Testis (tissue), 2 donors: ENCODE measurements at regions not wholly inside any gene's neighbourhood (a gene's known extent, or its start where the extent isn't known, plus 50 kb on each side); places are given as distances from the start of the nearest gene placed in this dataset.

Experiments
- DNase-seq: peaks from one replicate; pipeline ENCODE4 v3.0.0-alpha.2; 2019
- H3K27ac ChIP-seq, 2 donors: fragments of 200-600 bp; sonication (generic); one replicate each; pipeline ENCODE4 v1.5.1; 2019
- H3K27me3 ChIP-seq: fragments of 200-600 bp; sonication (generic); one replicate; pipeline ENCODE4 v1.5.1; 2019
- H3K36me3 ChIP-seq: fragments of 200-600 bp; sonication (generic); one replicate; pipeline ENCODE4 v1.5.1; 2017; ENCODE audit warnings: low read depth; ENCODE audit errors: missing control alignments
- H3K4me1 ChIP-seq: fragments of 200-600 bp; sonication (generic); one replicate; pipeline ENCODE4 v1.5.1; 2019
- H3K4me3 ChIP-seq, 2 donors: fragments of 200-600 bp; sonication (generic); one replicate each; pipeline ENCODE4 v1.5.1; 2017 to 2019
- H3K9me3 ChIP-seq: fragments of 200-600 bp; sonication (generic); one replicate; pipeline ENCODE4 v1.5.1; 2017
- POLR2A ChIP-seq: fragments of 450-650 bp; IDR thresholded peaks from one replicate; pipeline ENCODE4 v1.6.1; 2017; ENCODE audit warnings: antibody characterized with exemption, mild to moderate bottlenecking, moderate library complexity
- WGBS, 2 donors: methylation state at CpG; one replicate each; pipeline ENCODE4 v1.1.5; 2018; 5-methylcytosine and 5-hydroxymethylcytosine counted together
- intact Hi-C: fragments of 100-400 bp; cut with DNase I; formaldehyde crosslinking; loops from one replicate; pipeline ENCODE4 v1.15.1; 2023; ENCODE audit warnings: low total_unique reads
- TF ChIP-seq, protein P1 (sequence below), 3 experiments: fragments of 450-650 bp in 2 of 3; fragments of 200-600 bp in 1 of 3; sonication (generic) in 1 of 3; IDR thresholded peaks; one replicate each; pipeline ENCODE4 v1.5.1; 2016 to 2019; ENCODE audit warnings: antibody characterized with exemption in 3 of 3, mild to moderate bottlenecking in 2 of 3, moderate library complexity in 1 of 3

DNA sequence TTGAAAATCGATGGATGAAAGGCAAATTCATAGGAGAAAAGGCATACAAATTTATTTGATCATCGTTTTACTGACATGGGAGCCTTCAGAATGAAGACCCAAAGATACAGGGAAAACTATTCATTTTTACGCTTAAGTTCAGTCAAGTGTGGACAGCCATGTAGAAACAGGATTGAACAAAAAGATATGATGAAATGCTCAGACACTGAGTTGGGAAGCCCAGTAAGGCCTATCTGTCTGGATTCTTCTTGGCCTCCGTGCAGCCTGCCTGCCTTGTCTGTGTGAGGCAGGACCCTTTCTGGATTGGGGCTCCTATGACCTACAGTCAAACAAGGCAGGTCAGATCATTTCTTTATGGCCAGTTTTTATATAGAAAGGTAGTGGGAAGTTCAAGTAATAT, 203.8 kb upstream of the MYL2 start:
- Histone ChIP-seq H3K27me3 (no peaks in the 10 kb centered on the region), H3K4me1 (no peaks in the 10 kb centered on the region), H3K27ac (no peak overlapping the region), H3K4me3 (no peak overlapping the region), H3K9me3 (no peaks in the 10 kb centered on the region), H3K36me3 (no peaks in the 10 kb centered on the region)
- DNase-seq = no peak
- no peak for TF ChIP-seq POLR2A
- TF ChIP-seq, protein P1, sequence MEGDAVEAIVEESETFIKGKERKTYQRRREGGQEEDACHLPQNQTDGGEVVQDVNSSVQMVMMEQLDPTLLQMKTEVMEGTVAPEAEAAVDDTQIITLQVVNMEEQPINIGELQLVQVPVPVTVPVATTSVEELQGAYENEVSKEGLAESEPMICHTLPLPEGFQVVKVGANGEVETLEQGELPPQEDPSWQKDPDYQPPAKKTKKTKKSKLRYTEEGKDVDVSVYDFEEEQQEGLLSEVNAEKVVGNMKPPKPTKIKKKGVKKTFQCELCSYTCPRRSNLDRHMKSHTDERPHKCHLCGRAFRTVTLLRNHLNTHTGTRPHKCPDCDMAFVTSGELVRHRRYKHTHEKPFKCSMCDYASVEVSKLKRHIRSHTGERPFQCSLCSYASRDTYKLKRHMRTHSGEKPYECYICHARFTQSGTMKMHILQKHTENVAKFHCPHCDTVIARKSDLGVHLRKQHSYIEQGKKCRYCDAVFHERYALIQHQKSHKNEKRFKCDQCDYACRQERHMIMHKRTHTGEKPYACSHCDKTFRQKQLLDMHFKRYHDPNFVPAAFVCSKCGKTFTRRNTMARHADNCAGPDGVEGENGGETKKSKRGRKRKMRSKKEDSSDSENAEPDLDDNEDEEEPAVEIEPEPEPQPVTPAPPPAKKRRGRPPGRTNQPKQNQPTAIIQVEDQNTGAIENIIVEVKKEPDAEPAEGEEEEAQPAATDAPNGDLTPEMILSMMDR (IDR thresholded peaks at IDR 0.05) = no peak
- intact Hi-C loops = no loop called here
- WGBS, 2 donors = 88 to 94% methylated on average over 4 of the region's 4 CpGs

DNA sequence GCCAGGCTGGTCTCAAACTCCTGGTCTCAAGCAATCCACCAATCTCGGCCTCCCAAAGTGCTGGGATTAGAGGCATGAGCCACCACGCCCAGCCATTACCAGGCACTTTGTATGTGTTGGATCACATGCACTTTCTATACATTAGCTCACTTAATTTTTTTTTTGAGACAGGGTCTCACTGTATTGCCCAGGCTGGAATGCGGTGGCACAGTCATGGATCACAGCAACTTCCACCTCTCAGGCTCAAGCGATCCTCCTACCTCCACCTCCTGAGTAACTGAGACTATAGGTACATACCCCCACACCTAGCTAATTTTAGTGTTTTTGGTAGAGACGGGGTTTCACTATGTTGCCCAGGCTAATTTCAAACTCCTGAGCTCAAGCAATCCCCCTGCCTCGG, 203.0 kb upstream of the MYL2 start:
- intact Hi-C loops = no loop called here
- no peak overlapping the region for H3K4me3 ChIP-seq
- H3K27ac ChIP-seq = no peak overlapping the region
- H3K4me1 ChIP-seq = no peaks in the 10 kb centered on the region
- H3K27me3 ChIP-seq = no peaks in the 10 kb centered on the region
- no peaks in the 10 kb centered on the region for H3K9me3 ChIP-seq
- DNase-seq = no peak
- TF ChIP-seq POLR2A = no peak
- TF ChIP-seq, protein P1 (IDR thresholded peaks at IDR 0.05) = no peak
- 89 to 93% methylated on average over 6 of the region's 6 CpGs for WGBS, 2 donors
- no peaks in the 10 kb centered on the region for H3K36me3 ChIP-seq

DNA sequence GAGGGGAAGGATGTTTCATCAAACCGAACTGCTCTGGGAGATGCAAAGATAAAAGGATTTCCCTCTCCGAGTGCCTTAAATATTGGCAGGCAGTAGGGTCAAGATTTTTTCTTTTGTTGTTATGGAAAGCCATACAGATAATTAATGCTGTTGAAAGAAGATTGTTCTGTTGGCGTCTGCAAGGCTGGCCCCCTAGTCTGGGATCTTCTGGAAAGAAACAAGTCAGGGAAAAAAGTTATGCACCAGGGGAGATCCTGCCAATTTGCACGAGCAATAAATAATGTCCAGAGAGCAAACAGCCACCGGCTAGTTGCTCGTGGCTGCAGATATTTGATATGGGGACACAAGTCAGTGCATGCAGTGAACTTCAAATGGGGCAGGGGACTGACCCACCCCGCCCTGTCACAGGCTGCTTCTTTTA, 202.1 kb upstream of the MYL2 start:
- H3K9me3 ChIP-seq = no peaks in the 10 kb centered on the region
- DNase-seq = no peak
- 47 to 49% methylated on average over 7 of the region's 7 CpGs for WGBS, 2 donors
- no peaks in the 10 kb centered on the region for H3K36me3 ChIP-seq
- intact Hi-C loops = no loop called here
- no peak overlapping the region for H3K27ac ChIP-seq
- H3K4me3 ChIP-seq = no peak overlapping the region
- TF ChIP-seq, protein P1 (IDR thresholded peaks at IDR 0.05) = no peak
- no peak for TF ChIP-seq POLR2A
- H3K4me1 ChIP-seq = no peaks in the 10 kb centered on the region
- H3K27me3 ChIP-seq = no peaks in the 10 kb centered on the region

DNA sequence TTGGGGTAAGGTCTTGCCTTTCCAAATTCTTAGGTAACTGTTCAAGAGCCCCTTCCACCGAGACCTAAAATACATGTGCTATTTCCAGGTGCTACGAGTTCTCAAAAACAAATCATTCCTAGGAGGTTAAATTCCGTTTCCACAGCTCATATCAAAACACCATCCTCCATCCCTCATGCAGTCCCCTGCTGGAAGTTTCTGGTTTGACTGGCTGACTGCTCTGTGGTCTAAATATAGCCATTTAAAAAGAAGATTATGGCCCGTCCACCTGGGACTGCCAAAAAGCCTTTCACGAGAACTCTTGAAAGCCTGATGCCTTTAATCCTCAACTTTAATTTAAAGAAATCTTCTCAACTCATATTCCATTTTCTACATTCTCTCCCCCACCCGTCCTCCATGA, 201.5 kb upstream of the MYL2 start:
- 57 to 60% methylated on average over 6 of the region's 6 CpGs for WGBS, 2 donors
- Histone ChIP-seq H3K9me3 (no peaks in the 10 kb centered on the region), H3K4me1 (no peaks in the 10 kb centered on the region), H3K27ac (no peak overlapping the region), H3K4me3 (no peak overlapping the region), H3K27me3 (no peaks in the 10 kb centered on the region), H3K36me3 (no peaks in the 10 kb centered on the region)
- DNase-seq = no peak
- intact Hi-C loops = no loop called here
- TF ChIP-seq POLR2A = no peak
- TF ChIP-seq, protein P1 (IDR thresholded peaks at IDR 0.05) = no peak

DNA sequence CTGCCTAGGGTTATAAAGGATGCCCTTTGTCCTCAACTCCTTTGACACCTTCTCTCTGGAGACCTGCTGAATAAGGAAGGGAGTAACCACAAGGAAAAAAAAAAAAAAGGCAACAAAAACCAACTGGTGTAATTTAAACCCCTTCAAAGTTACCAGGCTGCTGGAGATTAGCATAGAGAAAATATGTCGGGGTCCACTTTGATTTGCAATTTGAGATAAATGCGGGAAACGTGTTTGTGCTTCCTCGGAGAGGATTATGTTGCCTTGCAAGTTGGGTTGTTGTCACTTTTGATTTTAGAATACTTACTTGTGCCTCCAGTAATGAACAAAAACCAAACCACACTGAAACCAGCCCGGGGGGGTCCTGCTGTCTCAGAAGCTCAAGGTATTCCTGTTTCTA, 200.2 kb upstream of the MYL2 start:
- intact Hi-C loops = no loop called here
- TF ChIP-seq POLR2A = no peak
- TF ChIP-seq, protein P1 (IDR thresholded peaks at IDR 0.05) = no peak

More for the DNA sequence above, 200.2 kb upstream of the MYL2 start:
- no peak overlapping the region for H3K4me3 ChIP-seq
- no peaks in the 10 kb centered on the region for H3K27me3 ChIP-seq
- no peaks in the 10 kb centered on the region for H3K9me3 ChIP-seq
- peaks cover 2% of the 10 kb centered on the region for H3K36me3 ChIP-seq
- WGBS, 2 donors = 62 to 63% methylated on average over 5 of the region's 5 CpGs
- no peaks in the 10 kb centered on the region for H3K4me1 ChIP-seq
- no peak for DNase-seq
- no peak overlapping the region for H3K27ac ChIP-seq
